HEK293T (cell line): ENCODE measurements at regions not wholly inside any gene's neighbourhood (a gene's known extent, or its start where the extent isn't known, plus 50 kb on each side); places are given as distances from the start of the nearest gene placed in this dataset.

Source experiments
- ARNT ChIP-seq: fragments of 450-650 bp; IDR thresholded peaks from 2 replicates; pipeline ENCODE4 v1.6.1; 2017; ENCODE audit warnings: mild to moderate bottlenecking
- BHLHE40 ChIP-seq: fragments of 450-650 bp; IDR thresholded peaks from 2 replicates; pipeline ENCODE4 v1.6.1; 2016; ENCODE audit warnings: mild to moderate bottlenecking, moderate library complexity, borderline replicate concordance
- ELF4 ChIP-seq: fragments of 450-650 bp; IDR thresholded peaks from 2 replicates; pipeline ENCODE4 v1.6.1; 2017; ENCODE audit warnings: antibody characterized with exemption
- FOXA1 ChIP-seq: fragments of 450-650 bp; IDR thresholded peaks from 2 replicates; pipeline ENCODE4 v1.6.1; 2016; ENCODE audit warnings: mild to moderate bottlenecking
- FOXK2 ChIP-seq: fragments of 450-650 bp; IDR thresholded peaks from 2 replicates; pipeline ENCODE4 v1.6.1; 2016; ENCODE audit warnings: mild to moderate bottlenecking
- FOXM1 ChIP-seq: fragments of 450-650 bp; IDR thresholded peaks from 2 replicates; pipeline ENCODE4 v1.6.1; 2017; ENCODE audit warnings: mild to moderate bottlenecking, borderline replicate concordance
- HDGF ChIP-seq: fragments of 450-650 bp; IDR thresholded peaks from 2 replicates; pipeline ENCODE4 v1.6.1; 2017; ENCODE audit warnings: antibody characterized with exemption, borderline replicate concordance
- LEF1 ChIP-seq: fragments of 450-650 bp; IDR thresholded peaks from 2 replicates; pipeline ENCODE4 v1.6.1; 2017; ENCODE audit warnings: mild to moderate bottlenecking, borderline replicate concordance
- NFRKB ChIP-seq: fragments of 450-650 bp; IDR thresholded peaks from 2 replicates; pipeline ENCODE4 v1.6.1; 2016; ENCODE audit warnings: mild to moderate bottlenecking, moderate library complexity
- SP1 ChIP-seq: fragments of 450-650 bp; IDR thresholded peaks from 2 replicates; pipeline ENCODE4 v1.6.1; 2017
- SUZ12 ChIP-seq: fragments of 450-650 bp; IDR thresholded peaks from 2 replicates; pipeline ENCODE4 v1.6.1; 2016; ENCODE audit warnings: mild to moderate bottlenecking
- TARDBP ChIP-seq: fragments of 450-650 bp; IDR thresholded peaks from 2 replicates; pipeline ENCODE4 v1.6.1; 2016
- ZNF384 ChIP-seq: fragments of 450-650 bp; IDR thresholded peaks from 2 replicates; pipeline ENCODE4 v1.6.1; 2016
- TF ChIP-seq, protein P1 (sequence below): fragments of 450-650 bp; IDR thresholded peaks from 2 replicates; pipeline ENCODE4 v1.6.1; 2016

DNA sequence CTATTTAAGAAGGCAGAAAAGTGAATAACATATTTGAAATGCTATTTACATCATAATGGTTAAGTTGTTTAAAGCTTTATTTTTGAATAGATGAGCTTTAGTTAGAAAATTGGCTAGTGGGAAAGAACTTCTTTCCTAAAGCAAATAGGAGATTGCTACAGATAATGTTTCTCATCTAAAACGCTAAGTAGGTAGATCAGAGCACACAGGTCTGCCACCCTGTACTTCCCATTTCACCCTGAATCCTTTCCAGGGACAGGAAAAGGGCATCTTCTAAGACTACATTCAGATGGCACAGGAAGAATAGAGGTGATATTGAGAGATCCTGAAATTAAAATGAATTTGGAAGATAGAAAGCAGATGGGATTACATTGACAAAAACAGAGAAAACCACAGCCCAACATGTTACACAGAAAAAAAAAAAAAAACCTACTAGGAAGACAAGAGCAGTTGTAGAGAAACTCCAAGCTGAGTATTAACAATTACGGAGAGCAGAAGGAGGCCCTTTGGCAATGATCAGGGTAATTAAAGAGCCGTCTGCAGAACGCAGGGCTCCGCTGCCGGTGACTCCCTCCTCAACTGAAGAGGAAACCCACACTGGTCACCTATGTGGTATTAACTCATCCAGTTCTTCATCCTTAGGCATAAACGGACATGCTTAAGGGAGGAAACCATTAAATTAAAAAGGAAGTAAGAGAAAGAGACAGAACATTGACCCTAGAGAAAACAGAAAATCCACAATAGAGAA, 53.6 kb upstream of the MAP10 start:
- TF ChIP-seq SUZ12 (no peak), SP1 (no peak), HDGF (no peak), BHLHE40 (no peak), ZNF384 (no peak), FOXA1 (no peak), ARNT (no peak), FOXM1 (no peak), ELF4 (no peak), NFRKB (no peak), TARDBP (no peak), FOXK2 (no peak), LEF1 (no peak)
- TF ChIP-seq, protein P1, sequence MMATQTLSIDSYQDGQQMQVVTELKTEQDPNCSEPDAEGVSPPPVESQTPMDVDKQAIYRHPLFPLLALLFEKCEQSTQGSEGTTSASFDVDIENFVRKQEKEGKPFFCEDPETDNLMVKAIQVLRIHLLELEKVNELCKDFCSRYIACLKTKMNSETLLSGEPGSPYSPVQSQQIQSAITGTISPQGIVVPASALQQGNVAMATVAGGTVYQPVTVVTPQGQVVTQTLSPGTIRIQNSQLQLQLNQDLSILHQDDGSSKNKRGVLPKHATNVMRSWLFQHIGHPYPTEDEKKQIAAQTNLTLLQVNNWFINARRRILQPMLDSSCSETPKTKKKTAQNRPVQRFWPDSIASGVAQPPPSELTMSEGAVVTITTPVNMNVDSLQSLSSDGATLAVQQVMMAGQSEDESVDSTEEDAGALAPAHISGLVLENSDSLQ: no peak
